ENCODE measurements at regions not wholly inside any gene's neighbourhood (a gene's known extent, or its start where the extent isn't known, plus 50 kb on each side); places are given as distances from the start of the nearest gene placed in this dataset.

- Histone ChIP-seq H2BK15ac (ENCODE audit: low read depth, poor library complexity, severe bottlenecking) (no peak overlapping the region), H3K4me1 (ENCODE audit: control insufficient read depth, insufficient read depth, low read depth, low read length) (no peaks in the 10 kb centered on the region), H3K27ac (ENCODE audit: low read length, poor library complexity, severe bottlenecking) (no peak overlapping the region), H3K79me1 (replicated peaks; ENCODE audit: low read length, poor library complexity, severe bottlenecking) (no peaks in the 10 kb centered on the region), H3K4me3 (ENCODE audit: insufficient read depth in 1 of 2, low read depth in 1 of 2, low read length in 2 of 2) (no peak overlapping the region), H2BK120ac (ENCODE audit: low read depth, low read length) (no peak overlapping the region), H3K9ac (ENCODE audit: low read length) (no peak overlapping the region), H2BK12ac (ENCODE audit: low read length in 2 of 2) (no peak overlapping the region), H2AFZ (ENCODE audit: low read depth, low read length) (no peak overlapping the region), H2BK5ac (ENCODE audit: low read depth, low read length, poor library complexity, severe bottlenecking) (no peak overlapping the region), H3K4me2 (ENCODE audit: low read length, poor library complexity, severe bottlenecking) (no peak overlapping the region), H3K14ac (ENCODE audit: low read length in 2 of 2) (no peak overlapping the region), H3K9me3 (ENCODE audit: control insufficient read depth, low read length) (no peaks in the 10 kb centered on the region), H3K18ac (ENCODE audit: low read depth in 1 of 2, low read length in 2 of 2) (no peak overlapping the region), H4K91ac (ENCODE audit: low read length) (no peak overlapping the region), H4K8ac (ENCODE audit: low read length) (no peak overlapping the region), H3K36me3 (ENCODE audit: control insufficient read depth in 1 of 2, insufficient read depth in 2 of 2, low read depth in 1 of 2, low read length in 2 of 2) (no peaks in the 10 kb centered on the region), H2AK5ac (ENCODE audit: low read length, severe bottlenecking) (no peak overlapping the region), H3K23ac (ENCODE audit: low read length in 2 of 2) (no peak overlapping the region), H3K27me3 (ENCODE audit: control insufficient read depth in 1 of 2, insufficient read depth in 1 of 2, low read length in 2 of 2) (no peaks in the 10 kb centered on the region), H3K4ac (ENCODE audit: low read depth in 1 of 2, low read length in 2 of 2) (no peak overlapping the region)
- no peak for DNase-seq
Observed at GRCh38 chr3:164390046-164390445, 688.2 kb downstream of the SI start.

- no peak overlapping the region for H2BK15ac ChIP-seq (ENCODE audit: low read depth, poor library complexity, severe bottlenecking)
- no peaks in the 10 kb centered on the region for H3K4me1 ChIP-seq (ENCODE audit: control insufficient read depth, insufficient read depth, low read depth, low read length)
- no peak overlapping the region for H2AK5ac ChIP-seq (ENCODE audit: low read length, severe bottlenecking)
- H4K8ac ChIP-seq (ENCODE audit: low read length): no peak overlapping the region
- no peaks in the 10 kb centered on the region for H3K9me3 ChIP-seq (ENCODE audit: control insufficient read depth, low read length)
- H2BK5ac ChIP-seq (ENCODE audit: low read depth, low read length, poor library complexity, severe bottlenecking): no peak overlapping the region
- no peaks in the 10 kb centered on the region for H3K27me3 ChIP-seq (ENCODE audit: control insufficient read depth in 1 of 2, insufficient read depth in 1 of 2, low read length in 2 of 2)
- H3K4me2 ChIP-seq (ENCODE audit: low read length, poor library complexity, severe bottlenecking): no peak overlapping the region
- no peak overlapping the region for H3K4ac ChIP-seq (ENCODE audit: low read depth in 1 of 2, low read length in 2 of 2)
- H4K91ac ChIP-seq (ENCODE audit: low read length): no peak overlapping the region
- no peak for DNase-seq
- WGBS: 100% methylated on average over 1 of the region's 1 CpG
- H3K23ac ChIP-seq (ENCODE audit: low read length in 2 of 2): no peak overlapping the region
- H3K27ac ChIP-seq (ENCODE audit: low read length, poor library complexity, severe bottlenecking): no peak overlapping the region
- H3K9ac ChIP-seq (ENCODE audit: low read length): no peak overlapping the region
- no peak overlapping the region for H2BK120ac ChIP-seq (ENCODE audit: low read depth, low read length)
- no peak overlapping the region for H2BK12ac ChIP-seq (ENCODE audit: low read length in 2 of 2)
- H3K18ac ChIP-seq (ENCODE audit: low read depth in 1 of 2, low read length in 2 of 2): no peak overlapping the region
- H3K14ac ChIP-seq (ENCODE audit: low read length in 2 of 2): no peak overlapping the region
- no peak overlapping the region for H2AFZ ChIP-seq (ENCODE audit: low read depth, low read length)
- no peak overlapping the region for H3K4me3 ChIP-seq (ENCODE audit: insufficient read depth in 1 of 2, low read depth in 1 of 2, low read length in 2 of 2)
- no peaks in the 10 kb centered on the region for H3K79me1 ChIP-seq (replicated peaks; ENCODE audit: low read length, poor library complexity, severe bottlenecking)
- H3K36me3 ChIP-seq (ENCODE audit: control insufficient read depth in 1 of 2, insufficient read depth in 2 of 2, low read depth in 1 of 2, low read length in 2 of 2): no peaks in the 10 kb centered on the region
Observed at GRCh38 chr3:164387236-164387635, 691.1 kb downstream of the SI start.

GRCh38 chr3:164380156-164380555, 698.1 kb downstream of the SI start:
- Histone ChIP-seq H3K9ac (ENCODE audit: low read length) (no peak overlapping the region), H2AK5ac (ENCODE audit: low read length, severe bottlenecking) (no peak overlapping the region), H2AFZ (ENCODE audit: low read depth, low read length) (no peak overlapping the region), H2BK5ac (ENCODE audit: low read depth, low read length, poor library complexity, severe bottlenecking) (no peak overlapping the region), H3K23ac (ENCODE audit: low read length in 2 of 2) (no peak overlapping the region), H3K4me2 (ENCODE audit: low read length, poor library complexity, severe bottlenecking) (no peak overlapping the region), H3K4me3 (ENCODE audit: insufficient read depth in 1 of 2, low read depth in 1 of 2, low read length in 2 of 2) (no peak overlapping the region), H3K27me3 (ENCODE audit: control insufficient read depth in 1 of 2, insufficient read depth in 1 of 2, low read length in 2 of 2) (no peaks in the 10 kb centered on the region), H3K4ac (ENCODE audit: low read depth in 1 of 2, low read length in 2 of 2) (no peak overlapping the region), H3K18ac (ENCODE audit: low read depth in 1 of 2, low read length in 2 of 2) (no peak overlapping the region), H3K36me3 (ENCODE audit: control insufficient read depth in 1 of 2, insufficient read depth in 2 of 2, low read depth in 1 of 2, low read length in 2 of 2) (no peaks in the 10 kb centered on the region), H4K8ac (ENCODE audit: low read length) (no peak overlapping the region), H3K27ac (ENCODE audit: low read length, poor library complexity, severe bottlenecking) (no peak overlapping the region), H3K79me1 (replicated peaks; ENCODE audit: low read length, poor library complexity, severe bottlenecking) (no peaks in the 10 kb centered on the region), H3K9me3 (ENCODE audit: control insufficient read depth, low read length) (no peaks in the 10 kb centered on the region), H2BK120ac (ENCODE audit: low read depth, low read length) (no peak overlapping the region), H3K4me1 (ENCODE audit: control insufficient read depth, insufficient read depth, low read depth, low read length) (no peaks in the 10 kb centered on the region), H2BK12ac (ENCODE audit: low read length in 2 of 2) (no peak overlapping the region), H4K91ac (ENCODE audit: low read length) (no peak overlapping the region), H2BK15ac (ENCODE audit: low read depth, poor library complexity, severe bottlenecking) (no peak overlapping the region), H3K14ac (ENCODE audit: low read length in 2 of 2) (no peak overlapping the region)
- DNase-seq: no peak
- 95% methylated on average over 3 of the region's 3 CpGs for whole genome bisulfite sequencing

GRCh38 chr3:164377466-164377865, 700.8 kb downstream of the SI start:
- peak; percentile 7 for DNase-seq
- no peaks in the 10 kb centered on the region for H3K79me1 ChIP-seq (replicated peaks; ENCODE audit: low read length, poor library complexity, severe bottlenecking)
- no peaks in the 10 kb centered on the region for H3K4me1 ChIP-seq (ENCODE audit: control insufficient read depth, insufficient read depth, low read depth, low read length)
- H3K4me2 ChIP-seq (ENCODE audit: low read length, poor library complexity, severe bottlenecking): no peak overlapping the region
- no peak overlapping the region for H3K9ac ChIP-seq (ENCODE audit: low read length)
- H2AFZ ChIP-seq (ENCODE audit: low read depth, low read length): no peak overlapping the region
- no peak overlapping the region for H3K14ac ChIP-seq (ENCODE audit: low read length in 2 of 2)
- H3K27ac ChIP-seq (ENCODE audit: low read length, poor library complexity, severe bottlenecking): no peak overlapping the region
- H3K23ac ChIP-seq (ENCODE audit: low read length in 2 of 2): no peak overlapping the region
- H3K4ac ChIP-seq (ENCODE audit: low read depth in 1 of 2, low read length in 2 of 2): no peak overlapping the region
- H3K36me3 ChIP-seq (ENCODE audit: control insufficient read depth in 1 of 2, insufficient read depth in 2 of 2, low read depth in 1 of 2, low read length in 2 of 2): no peaks in the 10 kb centered on the region
- H3K4me3 ChIP-seq (ENCODE audit: insufficient read depth in 1 of 2, low read depth in 1 of 2, low read length in 2 of 2): no peak overlapping the region
- H4K91ac ChIP-seq (ENCODE audit: low read length): no peak overlapping the region
- H2BK15ac ChIP-seq (ENCODE audit: low read depth, poor library complexity, severe bottlenecking): no peak overlapping the region
- H2BK12ac ChIP-seq (ENCODE audit: low read length in 2 of 2): no peak overlapping the region
- no peaks in the 10 kb centered on the region for H3K27me3 ChIP-seq (ENCODE audit: control insufficient read depth in 1 of 2, insufficient read depth in 1 of 2, low read length in 2 of 2)
- no CpG with 5 or more reads among the region's 2 CpGs for WGBS
- H4K8ac ChIP-seq (ENCODE audit: low read length): no peak overlapping the region
- no peak overlapping the region for H2BK120ac ChIP-seq (ENCODE audit: low read depth, low read length)
- H2BK5ac ChIP-seq (ENCODE audit: low read depth, low read length, poor library complexity, severe bottlenecking): no peak overlapping the region
- no peak overlapping the region for H3K18ac ChIP-seq (ENCODE audit: low read depth in 1 of 2, low read length in 2 of 2)
- H2AK5ac ChIP-seq (ENCODE audit: low read length, severe bottlenecking): no peak overlapping the region
- H3K9me3 ChIP-seq (ENCODE audit: control insufficient read depth, low read length): no peaks in the 10 kb centered on the region

All from mesenchymal stem cell (in vitro differentiated cells and primary cell).